Ovary (tissue), 3 donors: ENCODE measurements at regions not wholly inside any gene's neighbourhood (a gene's known extent, or its start where the extent isn't known, plus 50 kb on each side); places are given as distances from the start of the nearest gene placed in this dataset.

Experiments
- EP300 ChIP-seq: sonication (generic); formaldehyde crosslinking; IDR thresholded peaks from one replicate; pipeline ENCODE4 v1.6.1; 2017; ENCODE audit warnings: antibody characterized with exemption
- POLR2A ChIP-seq: fragments of 450-650 bp; IDR thresholded peaks from one replicate; pipeline ENCODE4 v1.6.1; 2017; ENCODE audit warnings: antibody characterized with exemption, mild to moderate bottlenecking, moderate library complexity
- TF ChIP-seq, protein P1 (sequence below), 3 donors: fragments of 450-650 bp in 2 of 3; fragments of 200-600 bp in 1 of 3; IDR thresholded peaks; one replicate each; pipeline versions ENCODE4 v1.5.1 to v1.8.0; 2016 to 2022; ENCODE audit warnings: antibody characterized with exemption in 3 of 3, mild to moderate bottlenecking in 1 of 3
- donor health status: DM: no; HTN: no; CAD: no.

DNA sequence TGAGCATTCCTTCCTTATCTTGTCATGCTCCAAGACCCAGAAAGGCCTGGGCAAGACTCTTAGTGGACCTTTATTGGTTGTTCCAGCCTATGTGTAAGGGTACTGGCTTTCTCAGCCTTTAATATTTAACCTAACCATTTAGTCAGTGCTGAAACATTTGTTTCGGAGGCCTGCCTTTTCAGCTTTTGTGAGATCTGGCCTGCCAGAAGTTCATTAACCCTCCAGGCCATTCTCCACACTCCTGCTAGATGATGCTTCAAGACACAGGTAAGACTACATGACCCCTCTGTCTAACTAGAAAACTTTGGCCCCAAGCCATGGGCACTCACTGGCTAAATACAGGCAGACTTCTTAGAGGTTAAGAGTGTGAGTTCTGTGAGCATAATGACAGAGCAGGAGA lies 138.4 kb upstream of the ZP4 start:
- TF ChIP-seq, protein P1, sequence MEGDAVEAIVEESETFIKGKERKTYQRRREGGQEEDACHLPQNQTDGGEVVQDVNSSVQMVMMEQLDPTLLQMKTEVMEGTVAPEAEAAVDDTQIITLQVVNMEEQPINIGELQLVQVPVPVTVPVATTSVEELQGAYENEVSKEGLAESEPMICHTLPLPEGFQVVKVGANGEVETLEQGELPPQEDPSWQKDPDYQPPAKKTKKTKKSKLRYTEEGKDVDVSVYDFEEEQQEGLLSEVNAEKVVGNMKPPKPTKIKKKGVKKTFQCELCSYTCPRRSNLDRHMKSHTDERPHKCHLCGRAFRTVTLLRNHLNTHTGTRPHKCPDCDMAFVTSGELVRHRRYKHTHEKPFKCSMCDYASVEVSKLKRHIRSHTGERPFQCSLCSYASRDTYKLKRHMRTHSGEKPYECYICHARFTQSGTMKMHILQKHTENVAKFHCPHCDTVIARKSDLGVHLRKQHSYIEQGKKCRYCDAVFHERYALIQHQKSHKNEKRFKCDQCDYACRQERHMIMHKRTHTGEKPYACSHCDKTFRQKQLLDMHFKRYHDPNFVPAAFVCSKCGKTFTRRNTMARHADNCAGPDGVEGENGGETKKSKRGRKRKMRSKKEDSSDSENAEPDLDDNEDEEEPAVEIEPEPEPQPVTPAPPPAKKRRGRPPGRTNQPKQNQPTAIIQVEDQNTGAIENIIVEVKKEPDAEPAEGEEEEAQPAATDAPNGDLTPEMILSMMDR (IDR thresholded peaks at IDR 0.05) = no peak
- TF ChIP-seq POLR2A = no peak
- TF ChIP-seq EP300 = no peak
